H9 (cell line): ENCODE measurements at regions not wholly inside any gene's neighbourhood (a gene's known extent, or its start where the extent isn't known, plus 50 kb on each side); places are given as distances from the start of the nearest gene placed in this dataset.

Experiments used
- DNase-seq: peaks from one replicate; pipeline ENCODE4 v3.0.0-alpha.2; 2017
- H2AFZ ChIP-seq: one replicate; pipeline ENCODE4 v1.6.1; 2013; ENCODE audit warnings: mild to moderate bottlenecking, low read length, control low read depth, moderate library complexity
- H2AK5ac ChIP-seq: 2 replicates; pipeline ENCODE4 v1.6.1; 2013; ENCODE audit warnings: low read length, control low read depth, mixed read lengths; ENCODE audit not compliant: insufficient read length
- H2BK120ac ChIP-seq: one replicate; pipeline ENCODE4 v1.6.1; 2013; ENCODE audit warnings: low read depth, mild to moderate bottlenecking, low read length, control low read depth, inconsistent platforms; ENCODE audit not compliant: poor library complexity, severe bottlenecking
- H2BK12ac ChIP-seq: 2 replicates; pipeline ENCODE4 v1.6.1; 2013; ENCODE audit warnings: low read length, control low read depth, mixed read lengths, low read depth; ENCODE audit not compliant: insufficient read length
- H2BK15ac ChIP-seq: 2 replicates; pipeline ENCODE4 v1.6.1; 2013; ENCODE audit warnings: low read depth, low read length, control low read depth
- H2BK20ac ChIP-seq: one replicate; pipeline ENCODE4 v1.6.1; 2013; ENCODE audit warnings: low read depth, mild to moderate bottlenecking, low read length, control low read depth, inconsistent platforms; ENCODE audit not compliant: poor library complexity, severe bottlenecking
- H2BK5ac ChIP-seq: 2 replicates; pipeline ENCODE4 v1.6.1; 2013; ENCODE audit warnings: low read length, control low read depth, mixed read lengths; ENCODE audit not compliant: insufficient read length
- H3K14ac ChIP-seq: 2 replicates; pipeline ENCODE4 v1.6.1; 2013; ENCODE audit warnings: low read length, control low read depth; ENCODE audit not compliant: insufficient read depth
- H3K18ac ChIP-seq: 2 replicates; pipeline ENCODE4 v1.6.1; 2013; ENCODE audit warnings: low read depth, mild to moderate bottlenecking, mixed read lengths, low read length, control low read depth; ENCODE audit not compliant: insufficient read length
- H3K23ac ChIP-seq: 2 replicates; pipeline ENCODE4 v1.6.1; 2013; ENCODE audit warnings: low read length, control low read depth, mixed read lengths, low read depth; ENCODE audit not compliant: insufficient read length
- H3K23me2 ChIP-seq: 2 replicates; pipeline ENCODE4 v1.6.1; 2013; ENCODE audit warnings: low read depth, mild to moderate bottlenecking, mixed read lengths, low read length, control low read depth; ENCODE audit not compliant: insufficient read length, poor library complexity, severe bottlenecking
- H3K27ac ChIP-seq: 2 replicates; pipeline ENCODE4 v1.5.1; 2013; ENCODE audit warnings: low read length, control low read depth, mixed read lengths, low read depth; ENCODE audit not compliant: insufficient read length
- H3K27me3 ChIP-seq: 2 replicates; pipeline ENCODE4 v1.6.1; 2013; ENCODE audit warnings: low read length, control low read depth, inconsistent platforms; ENCODE audit not compliant: insufficient read depth
- H3K4ac ChIP-seq: 2 replicates; pipeline ENCODE4 v1.6.1; 2013; ENCODE audit warnings: low read depth, mild to moderate bottlenecking, control low read depth, inconsistent platforms, low read length, moderate library complexity
- H3K4me1 ChIP-seq: 2 replicates; pipeline ENCODE4 v1.6.1; 2013; ENCODE audit warnings: low read length, control low read depth, inconsistent platforms; ENCODE audit not compliant: insufficient read depth
- H3K4me2 ChIP-seq: 2 replicates; pipeline ENCODE4 v1.6.1; 2013; ENCODE audit warnings: low read length, control low read depth, mixed read lengths; ENCODE audit not compliant: insufficient read length, insufficient read depth
- H3K56ac ChIP-seq: 2 replicates; pipeline ENCODE4 v1.6.1; 2013; ENCODE audit warnings: low read depth, mild to moderate bottlenecking, mixed read lengths, low read length, control low read depth; ENCODE audit not compliant: insufficient read length
- H3K79me1 ChIP-seq: 2 replicates; pipeline ENCODE4 v1.6.1; 2013; ENCODE audit warnings: low read depth, mild to moderate bottlenecking, moderate library complexity, low read length, control low read depth, inconsistent platforms; ENCODE audit not compliant: insufficient read depth, poor library complexity, severe bottlenecking
- H3K79me2 ChIP-seq: 2 replicates; pipeline ENCODE4 v1.6.1; 2013; ENCODE audit warnings: low read length, control low read depth, inconsistent platforms; ENCODE audit not compliant: insufficient read depth
- H3K9ac ChIP-seq: 2 replicates; pipeline ENCODE4 v1.6.1; 2013; ENCODE audit warnings: low read length, control low read depth, mixed read lengths; ENCODE audit not compliant: insufficient read length; ENCODE audit errors: extremely low read depth
- H3K9me3 ChIP-seq: one replicate; pipeline ENCODE4 v1.6.1; 2013; ENCODE audit warnings: low read depth, low read length, inconsistent platforms; ENCODE audit not compliant: control insufficient read depth
- H3T11ph ChIP-seq: one replicate; pipeline ENCODE4 v1.6.1; 2013; ENCODE audit warnings: mild to moderate bottlenecking, low read length, control low read depth, inconsistent platforms
- H4K20me1 ChIP-seq: one replicate; pipeline ENCODE4 v1.6.1; 2013; ENCODE audit not compliant: control insufficient read depth, insufficient read length, insufficient read depth
- H4K5ac ChIP-seq: 2 replicates; pipeline ENCODE4 v1.6.1; 2013; ENCODE audit warnings: low read depth, mild to moderate bottlenecking, mixed read lengths, low read length, control low read depth; ENCODE audit not compliant: insufficient read length
- H4K8ac ChIP-seq: replicated peaks from 2 replicates; pipeline ENCODE4 v1.6.1; 2013; ENCODE audit warnings: low read length, control low read depth, mixed read lengths, low read depth; ENCODE audit not compliant: insufficient read length
- H4K91ac ChIP-seq: 2 replicates; pipeline ENCODE4 v1.6.1; 2013; ENCODE audit warnings: low read depth, mild to moderate bottlenecking, moderate library complexity, mixed read lengths, low read length, control low read depth; ENCODE audit not compliant: insufficient read length
- H3K27ac Mint-ChIP-seq, 3 experiments: 2 replicates in 2 of 3; 3 replicates in 1 of 3; pipeline ENCODE4 v1.8.0; 2020 to 2021; ENCODE audit warnings: mixed read lengths in 3 of 3, mild to moderate bottlenecking in 1 of 3, moderate library complexity in 1 of 3
- H3K27me3 Mint-ChIP-seq: 2 replicates; pipeline ENCODE4 v1.8.0; 2021; ENCODE audit warnings: low read depth, mild to moderate bottlenecking, moderate library complexity, mixed read lengths
- H3K36me3 Mint-ChIP-seq, 3 experiments: 2 replicates in 2 of 3; 3 replicates in 1 of 3; pipeline ENCODE4 v1.8.0; 2020 to 2021; ENCODE audit warnings: low read depth in 3 of 3, mixed read lengths in 3 of 3; ENCODE audit not compliant: insufficient read depth in 1 of 3
- H3K4me1 Mint-ChIP-seq, 2 experiments: 2 replicates each; pipeline ENCODE4 v1.8.0; 2020; ENCODE audit warnings: mixed read lengths in 2 of 2
- H3K4me3 Mint-ChIP-seq, 2 experiments: 2 replicates in 1 of 2; 3 replicates in 1 of 2; pipeline ENCODE4 v1.8.0; 2020 to 2021; ENCODE audit warnings: mild to moderate bottlenecking in 2 of 2, mixed read lengths in 2 of 2, moderate library complexity in 1 of 2
- H3K9me3 Mint-ChIP-seq, 2 experiments: 2 replicates in 1 of 2; 3 replicates in 1 of 2; pipeline ENCODE4 v1.8.0; 2020; ENCODE audit warnings: mild to moderate bottlenecking in 2 of 2, mixed read lengths in 2 of 2, moderate library complexity in 1 of 2
- CTCF ChIP-seq: fragments of 200-600 bp; sonication (generic); conservative IDR thresholded peaks from 3 replicates; pipeline ENCODE4 v1.8.0; 2021; ENCODE audit warnings: antibody characterized with exemption, mild to moderate bottlenecking
- WGBS: extraction: QIAGEN DNeasy Blood & Tissue Kit; methylation state at CpG from one replicate; pipeline ENCODE4 v1.1.7; 2013; ENCODE audit warnings: missing lambda C conversion rate, low lambda C conversion rate, mixed read lengths; ENCODE audit not compliant: insufficient read length; ENCODE audit errors: extremely low coverage; 5-methylcytosine and 5-hydroxymethylcytosine counted together

GRCh38 chr21:38203229-38203628 lies 53.6 kb upstream of the KCNJ15 start:
- Histone ChIP-seq H2AK5ac (no peak overlapping the region), H3K4ac (no peak overlapping the region), H2BK5ac (no peak overlapping the region), H3K23me2 (no peaks in the 10 kb centered on the region), H3K4me2 (no peak overlapping the region), H3K9ac (no peak overlapping the region), H4K8ac (no peak overlapping the region), H3K14ac (no peak overlapping the region), H2AFZ (no peak overlapping the region), H3T11ph (no peak overlapping the region), H4K91ac (no peak overlapping the region), H3K9me3 (no peaks in the 10 kb centered on the region), H3K79me1 (no peaks in the 10 kb centered on the region), H3K4me1 (no peaks in the 10 kb centered on the region), H3K79me2 (no peaks in the 10 kb centered on the region), H3K18ac (no peak overlapping the region), H4K5ac (no peak overlapping the region), H3K27me3 (no peaks in the 10 kb centered on the region), H3K23ac (no peak overlapping the region), H2BK20ac (no peak overlapping the region), H3K27ac (no peak overlapping the region), H3K56ac (no peak overlapping the region), H2BK12ac (no peak overlapping the region), H4K20me1 (no peaks in the 10 kb centered on the region), H2BK15ac (no peak overlapping the region), H2BK120ac (no peak overlapping the region)
- Mint-ChIP-seq H3K4me3 (no peak overlapping the region), H3K27ac (no peak overlapping the region), H3K27me3 (peaks cover 8% of the 10 kb centered on the region), H3K9me3 (peaks cover 4 to 7% of the 10 kb centered on the region in 2 experiments; a peak in 4 of 5 replicates), H3K4me1 (peaks cover 7 to 11% of the 10 kb centered on the region in 2 experiments), H3K36me3 (no peaks in the 10 kb centered on the region; a peak in 3 of 7 replicates)
- no CpG with 5 or more reads among the region's 7 CpGs for WGBS
- no peak for DNase-seq
- TF ChIP-seq CTCF, result no peak
